GM23338 (cell line): ENCODE measurements at regions not wholly inside any gene's neighbourhood (a gene's known extent, or its start where the extent isn't known, plus 50 kb on each side); places are given as distances from the start of the nearest gene placed in this dataset.

Experiments used
- ATAC-seq: fragments of 200-7000 bp; cut with Tn5 transposase; 3 replicates; pipeline ENCODE4 v1.9.1; 2020
- DNase-seq: peaks from one replicate; pipeline ENCODE4 v3.0.0-alpha.2; 2015; ENCODE audit warnings: low spot score
- H2AFZ ChIP-seq: fragments of 200-600 bp; sonication (generic); 2 replicates; pipeline ENCODE4 v1.8.0; 2016; ENCODE audit warnings: antibody characterized with exemption, mild to moderate bottlenecking, moderate library complexity
- H3F3A ChIP-seq: fragments of 200-600 bp; sonication (generic); replicated peaks from 2 replicates; pipeline ENCODE4 v1.8.0; 2017; ENCODE audit warnings: antibody characterized with exemption, mixed run types, low read depth
- H3K27ac ChIP-seq: fragments of 200-600 bp; sonication (generic); 2 replicates; pipeline ENCODE4 v1.6.1; 2016; ENCODE audit warnings: low read depth
- H3K27me3 ChIP-seq: fragments of 200-600 bp; sonication (generic); 2 replicates; pipeline ENCODE4 v1.8.0; 2016; ENCODE audit warnings: mild to moderate bottlenecking, mixed run types, moderate library complexity; ENCODE audit not compliant: insufficient read depth
- H3K36me3 ChIP-seq: fragments of 200-600 bp; sonication (generic); 2 replicates; pipeline ENCODE4 v1.8.0; 2016; ENCODE audit warnings: mild to moderate bottlenecking; ENCODE audit not compliant: insufficient read depth
- H3K4me1 ChIP-seq: fragments of 200-600 bp; sonication (generic); 2 replicates; pipeline ENCODE4 v1.8.0; 2016; ENCODE audit warnings: mild to moderate bottlenecking, moderate library complexity; ENCODE audit not compliant: insufficient read depth
- H3K4me2 ChIP-seq: fragments of 200-600 bp; sonication (generic); 2 replicates; pipeline ENCODE4 v1.7.1; 2017; ENCODE audit warnings: mixed run types
- H3K4me3 ChIP-seq: fragments of 200-600 bp; sonication (generic); 2 replicates; pipeline ENCODE4 v1.6.1; 2016; ENCODE audit warnings: mixed run types
- H3K79me2 ChIP-seq: fragments of 200-600 bp; sonication (generic); replicated peaks from 2 replicates; pipeline ENCODE4 v1.8.0; 2017; ENCODE audit warnings: mild to moderate bottlenecking; ENCODE audit not compliant: insufficient read depth
- H3K9me2 ChIP-seq: fragments of 200-600 bp; sonication (generic); 2 replicates; pipeline ENCODE4 v1.8.0; 2017; ENCODE audit not compliant: insufficient read depth
- H4K20me1 ChIP-seq: fragments of 200-600 bp; sonication (generic); replicated peaks from 2 replicates; pipeline ENCODE4 v1.8.0; 2017; ENCODE audit warnings: mild to moderate bottlenecking; ENCODE audit not compliant: insufficient read depth
- H3K27ac Mint-ChIP-seq: 2 replicates; pipeline ENCODE4 v1.8.0; 2020; ENCODE audit warnings: inconsistent platforms, mild to moderate bottlenecking, moderate library complexity, mixed read lengths
- H3K27me3 Mint-ChIP-seq: 3 replicates; pipeline ENCODE4 v1.8.0; 2022; ENCODE audit warnings: low read depth, mild to moderate bottlenecking, moderate library complexity, mixed read lengths, inconsistent platforms; ENCODE audit not compliant: insufficient read depth, poor library complexity
- H3K36me3 Mint-ChIP-seq: 3 replicates; pipeline ENCODE4 v1.8.0; 2021; ENCODE audit warnings: low read depth, mild to moderate bottlenecking, inconsistent platforms, moderate library complexity, mixed read lengths
- H3K4me1 Mint-ChIP-seq: 3 replicates; pipeline ENCODE4 v1.8.0; 2020; ENCODE audit warnings: mild to moderate bottlenecking, inconsistent platforms, mixed read lengths
- H3K4me3 Mint-ChIP-seq: 3 replicates; pipeline ENCODE4 v1.8.0; 2021; ENCODE audit warnings: moderate library complexity, mild to moderate bottlenecking, inconsistent platforms, mixed read lengths
- H3K9me3 Mint-ChIP-seq: 3 replicates; pipeline ENCODE4 v1.8.0; 2020; ENCODE audit warnings: moderate library complexity, mild to moderate bottlenecking, inconsistent platforms, mixed read lengths
- CREB1 ChIP-seq: fragments of 250-450 bp; sonication (Bioruptor Pico); IDR thresholded peaks from 2 replicates; pipeline ENCODE4 v1.5.0; 2020; ENCODE audit warnings: low read depth, mild to moderate bottlenecking, moderate library complexity
- CTCF ChIP-seq, 2 experiments: fragments of 200-600 bp in 1 of 2; sonication (generic) in 1 of 2; conservative IDR thresholded peaks; 2 replicates each; pipeline versions ENCODE4 v1.5.1 to v1.6.1; 2016 to 2017; ENCODE audit warnings: antibody characterized with exemption in 2 of 2, low read depth in 2 of 2, mild to moderate bottlenecking in 2 of 2, moderate library complexity in 1 of 2
- EZH2 ChIP-seq: fragments of 200-600 bp; sonication (generic); IDR thresholded peaks from one replicate; pipeline ENCODE4 v1.8.0; 2017; ENCODE audit warnings: antibody characterized with exemption, mild to moderate bottlenecking, low read depth; ENCODE audit not compliant: unreplicated experiment
- EZH2phosphoT487 ChIP-seq: fragments of 200-600 bp; sonication (generic); IDR thresholded peaks from one replicate; pipeline ENCODE4 v1.8.1; 2018; ENCODE audit warnings: antibody characterized with exemption; ENCODE audit not compliant: unreplicated experiment
- JUNB ChIP-seq: IDR thresholded peaks from one replicate; pipeline ENCODE4 v1.6.1; 2016; ENCODE audit warnings: antibody characterized with exemption; ENCODE audit not compliant: unreplicated experiment
- NANOG ChIP-seq: IDR thresholded peaks from 2 replicates; pipeline ENCODE4 v1.6.1; 2016; ENCODE audit warnings: antibody characterized with exemption, borderline replicate concordance
- POLR2AphosphoS5 ChIP-seq: IDR thresholded peaks from 2 replicates; pipeline ENCODE4 v1.6.1; 2016; ENCODE audit warnings: antibody characterized with exemption, low read depth
- ZNF114 ChIP-seq: fragments of 250-450 bp; sonication (Bioruptor Pico); IDR thresholded peaks from 2 replicates; pipeline ENCODE4 v1.5.0; 2020; ENCODE audit warnings: mild to moderate bottlenecking, moderate library complexity
- ZNF331 ChIP-seq: fragments of 250-450 bp; sonication (Bioruptor Pico); IDR thresholded peaks from 2 replicates; pipeline ENCODE4 v1.5.0; 2020; ENCODE audit warnings: low read depth, mild to moderate bottlenecking, moderate library complexity
- TF ChIP-seq, protein P1 (sequence below): IDR thresholded peaks from 2 replicates; pipeline ENCODE4 v1.6.1; 2016; ENCODE audit warnings: antibody characterized with exemption
- TF ChIP-seq, protein P2 (sequence below): fragments of 250-450 bp; sonication (Bioruptor Pico); IDR thresholded peaks from 2 replicates; pipeline ENCODE4 v1.5.0; 2020; ENCODE audit warnings: mild to moderate bottlenecking, moderate library complexity

GRCh38 chr4:33133723-33134122 lies 2413.6 kb downstream of the PCDH7 start:
- DNase-seq, result peak; percentile 43
- Mint-ChIP-seq H3K36me3 (no peaks in the 10 kb centered on the region; the same call in 2 of the 3 replicates), H3K27ac (no peak overlapping the region), H3K4me3 (no peak overlapping the region), H3K27me3 (no peaks in the 10 kb centered on the region), H3K9me3 (no peaks in the 10 kb centered on the region), H3K4me1 (peaks cover 6% of the 10 kb centered on the region; the same call in 2 of the 3 replicates)
- ATAC-seq, result peak; percentile 87
- Histone ChIP-seq H3K27ac (no peak overlapping the region), H2AFZ (no peak overlapping the region), H3K4me2 (no peak overlapping the region), H3K27me3 (no peaks in the 10 kb centered on the region), H3K4me3 (no peak overlapping the region), H3F3A (no peaks in the 10 kb centered on the region), H3K79me2 (no peaks in the 10 kb centered on the region), H3K4me1 (peaks cover 6% of the 10 kb centered on the region; the same call in 1 of the 2 replicates), H3K36me3 (no peaks in the 10 kb centered on the region), H3K9me2 (peaks cover 12% of the 10 kb centered on the region), H4K20me1 (no peaks in the 10 kb centered on the region)
- TF ChIP-seq, protein P1, sequence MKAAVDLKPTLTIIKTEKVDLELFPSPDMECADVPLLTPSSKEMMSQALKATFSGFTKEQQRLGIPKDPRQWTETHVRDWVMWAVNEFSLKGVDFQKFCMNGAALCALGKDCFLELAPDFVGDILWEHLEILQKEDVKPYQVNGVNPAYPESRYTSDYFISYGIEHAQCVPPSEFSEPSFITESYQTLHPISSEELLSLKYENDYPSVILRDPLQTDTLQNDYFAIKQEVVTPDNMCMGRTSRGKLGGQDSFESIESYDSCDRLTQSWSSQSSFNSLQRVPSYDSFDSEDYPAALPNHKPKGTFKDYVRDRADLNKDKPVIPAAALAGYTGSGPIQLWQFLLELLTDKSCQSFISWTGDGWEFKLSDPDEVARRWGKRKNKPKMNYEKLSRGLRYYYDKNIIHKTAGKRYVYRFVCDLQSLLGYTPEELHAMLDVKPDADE, result no peak
- peak; percentile 26 to 33; a peak in 3 of 4 replicates for TF ChIP-seq CTCF (conservative IDR thresholded peaks at IDR 0.05; ENCODE audit: low read depth in 2 of 2)

GRCh38 chr4:33134366-33134765 lies 2414.2 kb downstream of the PCDH7 start:
- Histone ChIP-seq H3K4me1 (peaks cover 6% of the 10 kb centered on the region; the same call in 1 of the 2 replicates), H3K9me2 (peaks cover 12% of the 10 kb centered on the region), H4K20me1 (no peaks in the 10 kb centered on the region), H3K79me2 (no peaks in the 10 kb centered on the region), H2AFZ (no peak overlapping the region), H3K4me2 (no peak overlapping the region), H3K36me3 (no peaks in the 10 kb centered on the region), H3K4me3 (no peak overlapping the region), H3K27ac (no peak overlapping the region), H3K27me3 (no peaks in the 10 kb centered on the region), H3F3A (no peaks in the 10 kb centered on the region)
- Mint-ChIP-seq H3K4me1 (peaks cover 6% of the 10 kb centered on the region; the same call in 2 of the 3 replicates), H3K27me3 (no peaks in the 10 kb centered on the region), H3K36me3 (no peaks in the 10 kb centered on the region; the same call in 2 of the 3 replicates), H3K4me3 (no peak overlapping the region), H3K9me3 (no peaks in the 10 kb centered on the region), H3K27ac (no peak overlapping the region)
- ATAC-seq, result no peak
- no peak for DNase-seq
- TF ChIP-seq ZNF331 (CRISPR knock-in tag), result no peak
- TF ChIP-seq, protein P2, sequence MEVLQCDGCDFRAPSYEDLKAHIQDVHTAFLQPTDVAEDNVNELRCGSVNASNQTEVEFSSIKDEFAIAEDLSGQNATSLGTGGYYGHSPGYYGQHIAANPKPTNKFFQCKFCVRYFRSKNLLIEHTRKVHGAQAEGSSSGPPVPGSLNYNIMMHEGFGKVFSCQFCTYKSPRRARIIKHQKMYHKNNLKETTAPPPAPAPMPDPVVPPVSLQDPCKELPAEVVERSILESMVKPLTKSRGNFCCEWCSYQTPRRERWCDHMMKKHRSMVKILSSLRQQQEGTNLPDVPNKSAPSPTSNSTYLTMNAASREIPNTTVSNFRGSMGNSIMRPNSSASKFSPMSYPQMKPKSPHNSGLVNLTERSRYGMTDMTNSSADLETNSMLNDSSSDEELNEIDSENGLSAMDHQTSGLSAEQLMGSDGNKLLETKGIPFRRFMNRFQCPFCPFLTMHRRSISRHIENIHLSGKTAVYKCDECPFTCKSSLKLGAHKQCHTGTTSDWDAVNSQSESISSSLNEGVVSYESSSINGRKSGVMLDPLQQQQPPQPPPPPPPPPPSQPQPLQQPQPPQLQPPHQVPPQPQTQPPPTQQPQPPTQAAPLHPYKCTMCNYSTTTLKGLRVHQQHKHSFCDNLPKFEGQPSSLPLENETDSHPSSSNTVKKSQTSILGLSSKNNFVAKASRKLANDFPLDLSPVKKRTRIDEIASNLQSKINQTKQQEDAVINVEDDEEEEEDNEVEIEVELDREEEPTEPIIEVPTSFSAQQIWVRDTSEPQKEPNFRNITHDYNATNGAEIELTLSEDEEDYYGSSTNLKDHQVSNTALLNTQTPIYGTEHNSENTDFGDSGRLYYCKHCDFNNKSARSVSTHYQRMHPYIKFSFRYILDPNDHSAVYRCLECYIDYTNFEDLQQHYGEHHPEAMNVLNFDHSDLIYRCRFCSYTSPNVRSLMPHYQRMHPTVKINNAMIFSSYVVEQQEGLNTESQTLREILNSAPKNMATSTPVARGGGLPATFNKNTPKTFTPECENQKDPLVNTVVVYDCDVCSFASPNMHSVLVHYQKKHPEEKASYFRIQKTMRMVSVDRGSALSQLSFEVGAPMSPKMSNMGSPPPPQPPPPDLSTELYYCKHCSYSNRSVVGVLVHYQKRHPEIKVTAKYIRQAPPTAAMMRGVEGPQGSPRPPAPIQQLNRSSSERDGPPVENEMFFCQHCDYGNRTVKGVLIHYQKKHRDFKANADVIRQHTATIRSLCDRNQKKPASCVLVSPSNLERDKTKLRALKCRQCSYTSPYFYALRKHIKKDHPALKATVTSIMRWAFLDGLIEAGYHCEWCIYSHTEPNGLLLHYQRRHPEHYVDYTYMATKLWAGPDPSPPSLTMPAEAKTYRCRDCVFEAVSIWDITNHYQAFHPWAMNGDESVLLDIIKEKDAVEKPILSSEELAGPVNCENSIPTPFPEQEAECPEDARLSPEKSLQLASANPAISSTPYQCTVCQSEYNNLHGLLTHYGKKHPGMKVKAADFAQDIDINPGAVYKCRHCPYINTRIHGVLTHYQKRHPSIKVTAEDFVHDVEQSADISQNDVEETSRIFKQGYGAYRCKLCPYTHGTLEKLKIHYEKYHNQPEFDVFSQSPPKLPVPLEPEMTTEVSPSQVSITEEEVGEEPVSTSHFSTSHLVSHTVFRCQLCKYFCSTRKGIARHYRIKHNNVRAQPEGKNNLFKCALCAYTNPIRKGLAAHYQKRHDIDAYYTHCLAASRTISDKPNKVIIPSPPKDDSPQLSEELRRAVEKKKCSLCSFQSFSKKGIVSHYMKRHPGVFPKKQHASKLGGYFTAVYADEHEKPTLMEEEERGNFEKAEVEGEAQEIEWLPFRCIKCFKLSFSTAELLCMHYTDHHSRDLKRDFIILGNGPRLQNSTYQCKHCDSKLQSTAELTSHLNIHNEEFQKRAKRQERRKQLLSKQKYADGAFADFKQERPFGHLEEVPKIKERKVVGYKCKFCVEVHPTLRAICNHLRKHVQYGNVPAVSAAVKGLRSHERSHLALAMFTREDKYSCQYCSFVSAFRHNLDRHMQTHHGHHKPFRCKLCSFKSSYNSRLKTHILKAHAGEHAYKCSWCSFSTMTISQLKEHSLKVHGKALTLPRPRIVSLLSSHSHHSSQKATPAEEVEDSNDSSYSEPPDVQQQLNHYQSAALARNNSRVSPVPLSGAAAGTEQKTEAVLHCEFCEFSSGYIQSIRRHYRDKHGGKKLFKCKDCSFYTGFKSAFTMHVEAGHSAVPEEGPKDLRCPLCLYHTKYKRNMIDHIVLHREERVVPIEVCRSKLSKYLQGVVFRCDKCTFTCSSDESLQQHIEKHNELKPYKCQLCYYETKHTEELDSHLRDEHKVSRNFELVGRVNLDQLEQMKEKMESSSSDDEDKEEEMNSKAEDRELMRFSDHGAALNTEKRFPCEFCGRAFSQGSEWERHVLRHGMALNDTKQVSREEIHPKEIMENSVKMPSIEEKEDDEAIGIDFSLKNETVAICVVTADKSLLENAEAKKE (CRISPR knock-in tag), result no peak
- no peak for TF ChIP-seq JUNB
- no peak for TF ChIP-seq EZH2phosphoT487
- no peak for TF ChIP-seq CREB1 (CRISPR knock-in tag)
- no peak for TF ChIP-seq POLR2AphosphoS5
- no peak for TF ChIP-seq NANOG
- no peak for TF ChIP-seq ZNF114 (CRISPR knock-in tag)
- no peak for TF ChIP-seq CTCF (conservative IDR thresholded peaks at IDR 0.05; ENCODE audit: low read depth in 2 of 2)
- TF ChIP-seq EZH2, result no peak
